GM18520 (cell line): ENCODE measurements at regions not wholly inside any gene's neighbourhood (a gene's known extent, or its start where the extent isn't known, plus 50 kb on each side); places are given as distances from the start of the nearest gene placed in this dataset.

Experiments used
- ATAC-seq: cut with Tn5 transposase; IDR thresholded peaks from one replicate; pipeline ENCODE4 v1.9.1; 2021; ENCODE audit not compliant: unreplicated experiment

- no peak for ATAC-seq
These were observed 664.2 kb downstream of the PTPRC start for GRCh38 chr1:199303035-199303434.

- ATAC-seq, result no peak
These were observed 666.2 kb downstream of the PTPRC start for GRCh38 chr1:199305053-199305452.

- no peak for ATAC-seq
These were observed 668.8 kb downstream of the PTPRC start for GRCh38 chr1:199307496-199308264.

- no peak for ATAC-seq
These were observed 669.6 kb downstream of the PTPRC start for GRCh38 chr1:199308349-199308846.

- ATAC-seq, result no peak
These were observed 671.9 kb downstream of the PTPRC start for GRCh38 chr1:199310708-199311107.

GRCh38 chr1:199311478-199312262 is 672.8 kb downstream of the PTPRC start:
- no peak for ATAC-seq

GRCh38 chr1:199312626-199313025 is 673.8 kb downstream of the PTPRC start:
- ATAC-seq, result no peak

- no peak for ATAC-seq
These were observed 674.6 kb downstream of the PTPRC start for GRCh38 chr1:199313444-199313843.

GRCh38 chr1:199319341-199319740 is 680.5 kb downstream of the PTPRC start:
- ATAC-seq, result no peak

- no peak for ATAC-seq
These were observed 683.4 kb downstream of the PTPRC start for GRCh38 chr1:199322278-199322677.

GRCh38 chr1:199333180-199333579 is 694.3 kb upstream of the NR5A2 start:
- no peak for ATAC-seq

- no peak for ATAC-seq
These were observed 692.0 kb upstream of the NR5A2 start for GRCh38 chr1:199335496-199335895.

- ATAC-seq, result no peak
These were observed 690.5 kb upstream of the NR5A2 start for GRCh38 chr1:199336745-199337640.

GRCh38 chr1:199338760-199339159 is 688.8 kb upstream of the NR5A2 start:
- ATAC-seq, result no peak

GRCh38 chr1:199352351-199352750 is 675.2 kb upstream of the NR5A2 start:
- ATAC-seq, result no peak

- no peak for ATAC-seq
These were observed 673.6 kb upstream of the NR5A2 start for GRCh38 chr1:199353906-199354305.

GRCh38 chr1:199356561-199356960 is 670.9 kb upstream of the NR5A2 start:
- no peak for ATAC-seq

GRCh38 chr1:199357599-199357998 is 669.9 kb upstream of the NR5A2 start:
- ATAC-seq, result no peak

- ATAC-seq, result no peak
These were observed 664.5 kb upstream of the NR5A2 start for GRCh38 chr1:199362996-199363395.

GRCh38 chr1:199373139-199373538 is 654.4 kb upstream of the NR5A2 start:
- no peak for ATAC-seq

GRCh38 chr1:199377211-199377610 is 650.3 kb upstream of the NR5A2 start:
- no peak for ATAC-seq
